ENCODE measurements at regions not wholly inside any gene's neighbourhood (a gene's known extent, or its start where the extent isn't known, plus 50 kb on each side); places are given as distances from the start of the nearest gene placed in this dataset.

DNA sequence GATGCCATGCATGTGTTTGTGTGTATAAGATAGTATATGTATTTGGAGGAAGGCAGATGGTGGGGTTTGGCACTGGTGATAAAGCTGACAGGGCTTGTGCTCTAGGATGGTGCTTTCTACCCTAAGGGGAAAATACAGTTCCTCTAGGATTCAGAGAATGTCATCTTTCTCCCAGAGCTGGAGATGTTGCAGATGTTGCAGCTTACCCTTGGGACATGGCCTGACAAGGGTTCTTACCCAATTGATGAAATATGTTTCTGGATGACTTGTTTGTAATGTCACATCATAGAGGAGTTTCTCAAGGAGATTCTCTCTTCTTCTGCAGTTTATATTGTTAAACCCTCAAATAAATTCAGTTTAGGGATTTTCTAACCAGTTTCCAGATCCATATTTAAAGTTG lies 52.5 kb upstream of the PITX2 start:
- DNase-seq, result no peak

DNA sequence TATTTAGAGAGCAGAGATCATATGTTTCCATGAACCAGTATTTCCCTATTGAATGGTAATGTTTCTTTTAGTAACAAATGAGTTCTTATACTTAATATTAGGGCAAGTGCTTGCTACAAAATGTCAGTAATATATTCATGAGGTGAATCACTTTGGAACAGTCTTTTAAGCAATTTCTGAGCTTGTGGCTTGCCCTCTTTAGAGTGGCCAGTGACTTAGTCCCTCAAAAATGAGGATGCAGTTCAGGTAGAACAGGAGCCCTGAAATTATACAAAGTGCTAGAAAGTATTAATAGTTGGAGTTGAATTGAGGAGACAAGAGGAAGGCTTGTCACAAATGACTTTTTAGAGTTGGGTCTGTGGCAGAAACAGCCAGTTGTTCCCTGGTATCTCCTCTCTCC lies 53.4 kb upstream of the PITX2 start:
- DNase-seq, result no peak

DNA sequence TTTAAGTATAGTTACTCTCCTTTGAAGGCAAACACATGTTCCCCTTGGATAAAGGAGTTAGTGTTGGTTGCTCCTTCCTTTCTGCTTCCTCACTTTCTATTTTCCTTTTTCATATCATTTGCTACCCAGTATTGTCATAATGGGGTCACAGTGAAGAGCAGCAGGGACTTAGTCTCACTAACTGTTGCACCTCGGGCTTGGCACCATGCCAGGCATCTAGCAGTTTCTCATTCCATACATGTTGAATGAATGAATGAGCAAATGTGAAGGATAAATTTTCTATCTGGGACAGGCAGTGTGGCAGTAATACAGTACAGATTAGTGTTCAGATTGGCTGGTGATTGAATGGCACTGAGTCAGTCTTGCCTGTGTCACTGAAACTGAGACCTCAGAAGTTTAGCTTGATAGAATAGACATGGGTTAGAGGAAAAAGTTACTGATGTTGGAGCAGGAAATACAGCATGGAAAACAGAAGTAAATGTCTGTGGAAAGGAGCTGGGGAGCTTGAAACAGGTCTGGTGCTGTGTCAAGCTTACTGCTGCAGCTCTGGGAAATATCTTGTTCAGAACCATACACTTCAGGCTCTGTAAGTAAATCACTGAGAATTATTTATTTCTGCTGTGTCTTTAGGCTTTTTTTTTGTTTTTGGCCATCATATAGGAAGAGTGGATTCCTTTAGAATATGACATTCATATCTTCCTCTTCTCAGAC lies 55.8 kb upstream of the PITX2 start:
- no peak for DNase-seq

DNA sequence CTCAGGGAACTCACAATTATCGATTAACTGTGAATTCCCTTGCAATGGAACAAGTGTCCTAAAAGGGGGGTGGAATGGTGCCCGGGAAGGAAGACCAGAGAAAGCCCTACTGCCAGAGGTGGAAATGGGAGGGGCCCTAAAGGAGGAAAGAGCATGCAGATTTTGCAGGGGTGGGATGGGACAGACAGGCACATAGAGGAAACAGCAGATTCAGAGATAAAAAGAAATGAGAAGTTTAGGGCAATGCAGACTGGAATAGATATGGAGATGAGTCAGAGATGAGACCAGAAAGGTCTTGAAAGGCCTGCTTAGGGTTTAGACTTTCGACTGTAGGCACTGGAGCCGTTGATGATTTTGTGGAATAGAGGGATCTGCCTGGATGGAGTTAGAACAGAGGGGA lies 57.4 kb upstream of the PITX2 start:
- DNase-seq, result no peak

DNA sequence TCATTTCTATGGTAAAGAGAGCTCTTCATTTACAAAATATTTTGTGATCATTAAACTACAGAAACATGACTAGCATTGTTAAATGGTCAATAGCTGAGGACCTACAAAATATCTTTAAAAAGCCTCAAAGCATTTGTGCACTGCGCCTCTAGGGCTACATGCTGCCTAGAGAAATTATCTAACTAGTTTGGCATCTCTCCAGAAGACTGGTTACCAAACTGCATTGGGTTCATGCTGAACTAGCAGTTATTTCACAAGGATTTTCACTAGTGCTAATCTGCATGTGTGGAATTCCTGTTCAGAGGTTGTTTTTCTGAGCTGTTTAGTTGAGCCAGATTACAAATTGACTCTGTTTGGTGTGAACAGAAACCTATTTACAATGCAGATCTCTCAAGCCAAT lies 58.5 kb upstream of the PITX2 start:
- no peak for DNase-seq

DNA sequence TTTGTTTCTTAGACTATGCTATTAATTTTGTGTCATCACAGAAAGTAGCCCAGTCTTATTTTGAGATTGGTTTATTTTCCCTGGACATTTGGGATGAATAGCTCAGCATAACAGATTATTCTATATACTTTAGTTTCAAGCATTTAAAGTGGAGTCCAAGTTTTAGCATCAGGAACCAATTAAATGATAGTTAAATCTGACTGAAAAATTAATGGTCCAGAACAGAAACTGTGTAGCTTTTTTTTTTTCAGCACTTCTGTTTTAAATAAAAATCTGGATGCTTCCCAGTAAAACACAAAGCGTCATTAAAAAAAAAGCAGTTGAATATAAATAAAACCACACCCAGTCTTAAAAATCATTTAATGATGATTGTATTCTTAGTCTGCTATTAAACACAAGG lies 59.4 kb upstream of the PITX2 start:
- no peak for DNase-seq

DNA sequence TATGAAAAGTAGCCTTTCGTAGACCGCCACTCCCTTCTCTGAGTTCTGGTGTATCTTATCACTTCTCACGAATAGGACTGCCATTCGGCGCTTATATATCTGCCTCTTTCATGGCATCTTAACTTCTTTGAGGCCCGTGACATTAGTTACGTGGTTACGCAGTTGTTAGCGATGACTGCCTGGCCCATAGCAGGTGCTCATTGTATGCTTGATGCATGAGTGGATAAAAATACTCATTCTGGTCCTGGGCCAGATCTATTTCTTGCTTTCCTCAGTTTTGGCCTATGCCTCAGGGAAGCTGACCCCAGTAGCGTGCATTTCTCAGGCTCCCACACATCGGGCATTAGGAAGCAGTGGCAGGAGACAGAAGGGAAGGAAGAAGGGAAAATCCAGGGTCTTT lies 60.7 kb upstream of the PITX2 start:
- no peak for DNase-seq

DNA sequence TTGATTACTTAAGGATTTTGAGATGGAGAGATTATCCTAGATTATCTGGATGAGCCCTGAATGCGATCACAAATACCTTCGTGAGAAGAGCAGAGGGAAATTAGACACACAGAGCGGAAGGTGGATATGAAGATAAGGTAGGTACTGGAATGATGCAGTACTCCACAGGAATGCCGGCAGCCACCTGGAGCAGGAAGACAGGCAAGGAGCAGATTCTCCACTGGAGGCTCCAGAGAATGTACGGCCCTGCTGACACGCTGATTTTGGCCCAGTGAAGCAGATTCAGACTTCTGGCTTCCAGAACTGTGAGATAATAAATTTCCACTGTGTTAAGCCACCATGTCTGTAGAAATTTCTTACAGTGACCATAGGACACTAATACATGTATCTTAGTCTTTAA lies 79.4 kb upstream of the PITX2 start:
- DNase-seq, result no peak

DNA sequence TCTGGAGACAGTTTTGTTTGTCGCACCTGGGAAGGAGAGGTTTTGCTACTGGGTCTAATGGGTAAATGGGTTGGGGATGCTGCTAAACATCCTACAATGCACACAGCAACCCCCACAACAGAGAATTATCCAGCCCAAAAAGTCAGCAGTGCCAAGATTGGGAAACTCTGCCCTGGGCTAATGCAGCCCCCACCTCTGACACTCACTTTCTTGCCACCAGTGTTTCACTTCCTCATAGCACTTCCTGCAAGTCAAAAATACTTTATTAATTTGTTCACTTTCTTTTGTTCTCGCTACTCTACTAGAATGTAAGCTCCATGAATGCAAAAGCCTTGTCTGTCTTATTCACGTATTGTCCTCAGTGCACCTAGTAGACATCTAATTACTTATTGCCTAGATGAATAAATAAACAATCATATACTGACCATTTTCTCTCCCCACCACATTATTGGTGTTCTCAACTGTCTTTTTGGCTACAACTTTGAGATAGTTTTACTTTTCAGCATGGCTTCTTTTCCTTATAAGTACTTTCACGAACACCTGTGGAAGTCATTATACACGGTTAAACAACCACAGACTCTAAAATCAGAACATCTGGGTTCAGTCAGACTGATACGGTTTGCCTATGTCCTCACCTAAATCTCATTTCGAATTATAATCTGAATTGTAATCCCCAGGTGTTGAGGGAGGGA lies 82.0 kb upstream of the PITX2 start:
- no peak for DNase-seq

DNA sequence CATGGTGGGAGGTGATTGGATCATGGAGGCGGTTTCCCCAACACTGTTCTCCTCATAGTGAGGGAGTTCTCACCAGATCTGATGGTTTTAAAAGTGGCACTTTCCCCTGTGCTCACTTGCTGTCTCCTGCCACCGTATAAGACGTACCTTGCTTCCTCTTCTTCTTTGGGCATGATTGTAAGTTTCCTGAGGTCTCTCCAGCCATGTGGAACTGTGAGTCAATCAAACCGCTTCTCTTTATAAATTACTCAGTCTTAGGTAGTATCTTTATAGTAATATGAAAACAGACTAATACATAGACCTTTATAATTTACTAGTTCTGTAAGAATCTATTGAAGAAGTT lies 82.5 kb upstream of the PITX2 start:
- DNase-seq, result no peak

DNA sequence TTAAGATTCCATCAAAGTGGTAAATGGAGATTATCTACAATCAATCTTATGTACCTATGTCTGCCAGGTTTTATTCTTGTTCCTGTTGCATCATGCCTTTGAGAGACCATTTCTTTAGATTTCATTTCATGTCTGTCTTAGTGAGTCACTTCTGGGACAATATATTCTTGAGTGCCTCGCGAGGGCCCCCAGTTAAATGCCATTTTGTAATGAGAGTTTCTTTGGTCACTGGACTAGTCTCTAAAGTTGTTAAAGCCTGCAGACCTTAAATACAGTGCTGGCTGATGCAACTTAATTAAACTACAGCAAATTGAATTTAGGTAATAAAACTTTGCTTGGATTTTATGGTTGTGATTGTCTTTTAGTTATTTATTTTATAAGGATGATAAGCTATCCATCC lies 87.2 kb upstream of the PITX2 start:
- no peak for DNase-seq

DNA sequence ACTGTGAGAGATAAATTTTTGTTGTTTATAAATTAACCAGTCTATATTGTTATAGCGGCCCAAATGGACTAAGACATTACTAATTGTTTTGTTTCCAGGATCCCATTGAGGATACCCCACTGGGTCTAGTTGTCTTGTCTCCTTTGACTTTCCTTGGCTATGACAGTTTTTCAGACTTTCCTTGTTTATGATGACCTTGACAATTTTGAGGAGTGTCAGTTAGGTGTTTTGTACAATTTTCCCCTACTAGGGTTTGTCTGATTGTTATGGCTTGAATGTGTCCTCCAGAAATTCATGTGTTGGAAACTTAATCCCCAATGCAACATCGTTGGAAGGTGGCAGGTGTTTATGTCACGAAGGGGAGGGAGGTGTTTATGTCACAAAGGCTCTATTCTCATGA lies 89.6 kb upstream of the PITX2 start:
- DNase-seq, result no peak

DNA sequence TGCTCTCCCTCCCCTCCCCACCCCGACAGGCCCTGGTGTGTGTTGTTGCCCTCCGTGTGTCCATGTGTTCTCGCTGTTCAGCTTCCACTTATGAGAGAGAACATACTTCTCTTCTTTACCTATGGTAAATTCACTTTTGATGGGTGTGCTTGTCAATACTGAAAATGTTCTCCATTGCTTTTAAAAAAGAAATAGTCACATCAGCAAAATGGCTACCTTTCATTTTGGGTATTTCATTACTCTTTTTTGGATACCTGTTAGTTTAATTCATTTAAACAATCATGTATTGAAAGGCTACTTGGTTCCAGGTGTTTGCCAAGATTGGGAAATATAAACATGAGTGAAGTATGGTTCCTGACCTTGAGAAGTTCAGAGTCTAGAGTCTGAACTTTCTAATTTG lies 107.4 kb upstream of the PITX2 start:
- no peak for DNase-seq

DNA sequence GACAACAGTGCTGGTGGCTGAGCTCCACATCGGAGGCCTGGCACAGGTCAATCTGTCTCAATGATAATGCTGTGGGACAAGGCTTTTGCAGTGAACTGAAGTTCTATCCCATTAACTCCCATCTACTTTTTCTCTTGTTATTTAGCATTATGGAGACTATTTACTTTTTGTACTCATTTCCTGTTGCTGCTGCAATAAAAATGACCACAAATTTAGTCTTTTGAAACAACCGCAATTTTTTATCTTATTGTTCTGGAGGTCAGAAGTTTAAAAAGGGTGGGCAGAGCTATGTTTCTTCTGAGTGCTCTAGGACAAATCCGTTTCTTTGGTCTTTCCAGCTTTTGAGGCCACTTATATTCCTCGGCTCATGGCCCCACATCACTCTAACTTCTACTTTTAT lies 111.0 kb upstream of the PITX2 start:
- DNase-seq, result no peak

DNA sequence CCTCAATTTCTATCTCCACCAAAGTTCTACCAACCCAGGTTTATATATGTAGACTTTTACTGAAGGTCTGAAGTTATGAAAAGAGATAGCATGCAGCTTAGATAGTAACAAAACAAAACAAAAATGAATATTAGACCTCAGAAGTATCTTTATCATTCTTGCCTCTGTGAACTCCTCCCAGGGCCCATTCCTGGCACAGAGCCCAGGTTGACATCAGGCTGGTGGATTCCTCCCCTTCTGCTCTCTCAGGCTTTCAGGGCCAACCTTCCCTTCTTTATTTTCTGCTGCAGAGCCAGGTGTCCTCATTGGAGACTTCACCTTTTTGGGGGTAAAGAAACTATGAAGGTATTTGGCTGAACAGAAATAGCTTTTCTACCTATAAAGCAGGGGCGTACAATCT lies 112.8 kb upstream of the PITX2 start:
- no peak for DNase-seq

DNA sequence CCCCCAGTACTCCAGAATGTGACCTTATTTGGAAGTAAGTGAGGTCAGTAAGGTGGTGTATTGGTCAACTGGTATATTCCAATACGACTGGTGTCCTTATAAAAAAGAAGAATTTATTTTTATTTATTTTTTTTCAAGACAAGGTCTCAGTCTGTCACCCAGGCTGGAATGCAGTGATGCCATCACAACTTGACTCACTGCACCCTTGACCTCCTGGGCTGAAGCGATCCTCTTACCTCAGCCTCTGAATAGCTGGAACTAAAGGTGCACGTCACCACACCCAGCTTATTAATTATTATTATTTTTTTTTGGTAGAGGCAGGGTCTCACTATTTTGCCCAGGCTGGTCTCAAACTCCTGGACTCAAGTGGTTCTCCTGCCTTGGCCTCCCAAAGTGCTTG lies 115.1 kb upstream of the PITX2 start:
- no peak for DNase-seq

DNA sequence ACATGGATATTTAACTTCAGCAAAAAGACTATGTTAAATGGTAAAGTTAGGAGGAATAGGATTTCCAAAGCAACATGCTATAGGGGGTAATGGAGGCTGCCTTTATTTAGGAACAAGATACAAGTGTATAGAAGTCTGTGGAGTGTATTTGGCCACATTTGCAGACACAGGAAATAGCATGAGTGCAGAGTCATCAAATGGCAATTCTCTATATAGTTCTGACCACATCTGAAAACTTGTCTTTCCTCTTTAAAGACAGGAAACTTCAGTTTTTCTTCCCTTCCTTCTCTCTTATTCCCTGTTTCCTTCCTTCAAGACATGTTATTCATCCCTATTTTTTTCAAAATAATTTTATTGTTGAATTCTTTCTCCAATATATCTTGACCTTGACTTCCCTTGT lies 119.3 kb upstream of the PITX2 start:
- no peak for DNase-seq

DNA sequence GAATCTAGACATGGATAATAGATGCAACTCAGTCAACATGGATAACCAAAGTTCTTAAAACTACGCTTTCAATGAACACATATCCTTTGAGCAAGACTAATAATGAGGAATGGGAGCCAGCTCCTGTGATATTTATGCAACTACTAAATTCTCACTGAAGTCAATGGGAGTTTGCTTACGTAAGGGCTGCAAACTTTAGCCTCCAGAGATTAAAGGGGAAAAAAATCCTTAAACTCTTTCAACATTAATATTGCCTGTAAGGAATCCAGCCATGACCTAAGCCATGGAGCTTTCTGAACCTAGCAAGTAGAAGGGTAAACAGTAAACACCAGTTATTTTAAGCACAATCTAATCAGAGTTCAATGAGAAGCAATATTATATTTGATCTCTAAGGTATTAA lies 125.2 kb upstream of the PITX2 start:
- DNase-seq, result no peak

DNA sequence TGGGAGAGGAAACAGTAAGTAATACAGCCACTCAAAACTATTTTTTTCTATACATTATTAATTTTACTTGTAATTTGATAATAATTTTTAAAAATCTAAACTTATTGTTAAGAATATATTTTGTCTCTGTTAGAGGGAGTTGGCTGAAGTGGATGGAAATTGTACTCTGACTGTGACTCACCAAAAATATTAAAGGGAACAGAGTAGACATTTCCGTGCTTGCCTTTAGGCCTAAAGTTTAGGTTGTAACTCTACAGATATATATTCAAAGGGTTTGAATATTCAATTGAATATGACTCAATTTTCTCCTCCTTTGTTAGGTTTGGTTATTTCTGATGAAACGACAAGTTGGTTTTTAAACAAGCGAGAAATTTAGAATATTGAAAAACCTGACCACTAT lies 128.3 kb upstream of the PITX2 start:
- no peak for DNase-seq

DNA sequence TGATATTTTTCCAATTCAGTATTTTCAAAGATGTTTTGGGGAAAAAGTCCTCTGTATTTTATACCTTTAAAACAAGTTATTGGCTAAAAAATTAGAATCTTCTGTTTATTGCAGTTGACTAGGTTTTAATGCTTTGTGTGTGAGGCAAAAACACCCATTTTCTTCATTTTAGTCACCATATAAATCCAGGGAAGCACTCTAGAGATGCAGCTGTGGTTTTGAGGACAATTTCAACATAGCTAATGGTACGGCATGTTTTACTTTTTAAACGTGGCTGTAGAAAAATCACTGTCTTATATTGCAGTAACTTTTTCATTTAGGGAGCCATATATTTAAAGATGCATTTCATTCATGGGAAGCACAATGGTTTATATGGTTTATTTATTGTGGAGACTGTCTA lies 129.1 kb upstream of the PITX2 start:
- no peak for DNase-seq

DNA sequence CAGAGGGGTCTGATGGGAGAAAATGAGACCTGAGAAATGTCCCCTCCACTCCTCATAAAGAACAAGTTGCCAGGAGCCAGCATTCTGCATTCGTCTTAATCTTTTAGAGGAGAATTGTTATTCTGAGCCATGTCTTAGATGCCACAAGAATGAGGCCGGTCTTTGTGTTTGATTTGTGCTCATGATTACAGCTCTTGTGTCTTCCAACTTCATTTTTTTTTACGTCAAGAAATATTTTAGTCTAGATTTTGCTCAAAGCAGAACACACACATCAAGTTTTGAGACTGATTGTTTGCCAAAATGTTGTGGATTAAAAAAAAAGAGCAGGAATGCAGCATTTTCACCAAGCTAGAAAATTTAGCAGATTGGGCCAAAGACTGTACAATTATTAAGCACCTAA lies 130.6 kb upstream of the PITX2 start:
- DNase-seq, result no peak

DNA sequence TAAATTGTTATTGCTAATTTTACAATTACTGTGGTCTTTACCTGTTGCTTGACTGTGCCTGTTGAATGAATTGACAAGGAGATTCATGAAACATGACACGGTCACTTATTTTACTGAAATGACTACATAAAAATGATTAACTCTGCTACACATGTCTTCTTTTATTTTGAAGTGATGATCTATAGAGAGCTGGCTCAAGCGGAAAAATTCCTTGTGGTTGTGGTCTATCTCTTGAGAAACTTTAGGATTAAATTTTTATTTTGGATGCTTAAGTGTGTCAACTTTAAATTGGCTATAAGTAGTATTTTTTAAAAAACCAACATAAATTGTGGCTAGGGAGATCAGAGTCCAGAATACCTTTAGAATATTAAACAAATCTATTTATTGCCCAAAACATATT lies 131.8 kb upstream of the PITX2 start:
- DNase-seq, result no peak

DNA sequence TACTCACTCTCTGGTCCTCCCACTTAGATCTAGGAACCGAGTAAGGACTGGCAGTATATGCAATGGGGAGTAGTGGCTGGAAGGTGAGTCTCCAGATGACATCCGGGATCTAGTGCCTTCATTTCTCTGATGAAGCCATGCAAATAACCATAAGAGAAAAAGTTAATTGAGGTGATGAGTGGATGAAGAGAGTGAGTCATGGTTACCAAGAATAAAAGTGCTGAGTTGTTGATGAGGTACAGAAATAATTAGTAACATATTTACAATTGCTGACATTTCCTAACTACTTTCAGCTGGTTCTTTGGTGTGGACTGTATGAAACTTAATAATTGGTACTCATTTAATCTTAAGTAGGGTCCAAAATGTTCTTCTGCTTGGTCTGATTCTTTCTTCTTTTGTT lies 146.7 kb upstream of the PITX2 start:
- no peak for DNase-seq

DNA sequence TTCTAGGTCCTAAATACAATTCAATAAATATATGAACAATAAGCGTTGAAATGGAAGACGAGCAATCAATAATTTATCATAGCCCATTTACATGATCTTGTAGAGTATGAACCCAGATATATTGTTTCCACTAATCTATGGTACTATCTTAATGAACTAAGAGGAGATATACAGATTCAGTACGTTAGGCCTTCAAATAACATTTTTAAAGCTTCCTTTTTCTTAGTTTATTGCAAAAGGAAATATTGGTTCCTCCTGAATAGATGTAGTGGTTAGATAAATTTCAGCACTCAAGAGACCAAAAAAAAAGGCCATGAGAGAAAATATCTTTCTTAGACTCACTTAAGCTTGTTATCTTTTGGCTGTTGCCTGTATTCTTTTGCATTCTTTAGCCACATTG lies 147.5 kb upstream of the PITX2 start:
- no peak for DNase-seq

DNA sequence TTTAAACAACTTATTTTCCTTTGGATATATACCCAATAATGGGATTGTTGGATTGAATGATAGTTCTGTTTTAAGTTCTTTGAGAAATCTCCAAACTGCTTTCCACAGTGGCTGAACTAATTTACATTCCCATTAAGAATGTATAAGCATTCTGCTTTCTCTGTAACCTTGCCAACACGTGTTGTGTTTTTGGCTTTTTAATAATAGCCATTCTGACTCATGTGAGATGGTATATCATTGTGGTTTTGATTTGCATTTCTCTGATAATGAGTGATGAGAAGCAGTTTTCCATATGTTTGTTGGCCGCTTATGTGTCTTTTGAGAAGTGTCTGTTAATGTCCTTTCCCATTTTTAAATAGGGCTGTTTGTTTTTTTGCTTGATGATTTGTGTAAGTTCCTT lies 155.6 kb upstream of the PITX2 start:
- DNase-seq, result no peak
